WTC11 (cell line): ENCODE measurements at regions not wholly inside any gene's neighbourhood (a gene's known extent, or its start where the extent isn't known, plus 50 kb on each side); places are given as distances from the start of the nearest gene placed in this dataset.

Source experiments
- AFF4 ChIP-seq: sonication (generic); formaldehyde crosslinking; IDR thresholded peaks from 2 replicates; pipeline ENCODE4 v1.8.1; 2023; ENCODE audit warnings: mild to moderate bottlenecking, missing genetic modification reagents, borderline replicate concordance
- AR ChIP-seq: fragments of 250-450 bp; sonication (Bioruptor Pico); IDR thresholded peaks from 2 replicates; pipeline ENCODE4 v1.9.0; 2021; ENCODE audit warnings: mild to moderate bottlenecking
- ARID4B ChIP-seq: sonication (generic); formaldehyde crosslinking; IDR thresholded peaks from 2 replicates; pipeline ENCODE4 v1.8.0; 2023; ENCODE audit warnings: missing genetic modification reagents, mild to moderate bottlenecking, borderline replicate concordance
- ATF6 ChIP-seq: sonication (generic); formaldehyde crosslinking; IDR thresholded peaks from 2 replicates; pipeline ENCODE4 v1.8.1; 2023; ENCODE audit warnings: mild to moderate bottlenecking, missing genetic modification reagents
- CTCF ChIP-seq: fragments of 200-600 bp; IDR thresholded peaks from 2 replicates; pipeline ENCODE4 v1.8.0; 2022; ENCODE audit warnings: antibody characterized with exemption
- ELF4 ChIP-seq: sonication (generic); formaldehyde crosslinking; IDR thresholded peaks from 2 replicates; pipeline ENCODE4 v1.8.1; 2022; ENCODE audit warnings: low read depth, mild to moderate bottlenecking, moderate library complexity, missing genetic modification reagents
- ETV6 ChIP-seq: sonication (generic); formaldehyde crosslinking; IDR thresholded peaks from 2 replicates; pipeline ENCODE4 v1.8.1; 2022; ENCODE audit warnings: mild to moderate bottlenecking, missing genetic modification reagents
- NR2C2 ChIP-seq: sonication (generic); formaldehyde crosslinking; IDR thresholded peaks from 2 replicates; pipeline ENCODE4 v1.8.0; 2022; ENCODE audit warnings: mild to moderate bottlenecking, missing genetic modification reagents
- ZBTB21 ChIP-seq: sonication (generic); formaldehyde crosslinking; IDR thresholded peaks from 2 replicates; pipeline ENCODE4 v1.8.1; 2023; ENCODE audit warnings: mild to moderate bottlenecking, missing genetic modification reagents, borderline replicate concordance
- ZNF138 ChIP-seq: sonication (generic); formaldehyde crosslinking; conservative IDR thresholded peaks from 2 replicates; pipeline ENCODE4 v1.8.1; 2022; ENCODE audit warnings: mild to moderate bottlenecking, moderate library complexity, missing genetic modification reagents
- ZNF232 ChIP-seq: sonication (generic); formaldehyde crosslinking; IDR thresholded peaks from 2 replicates; pipeline ENCODE4 v1.8.0; 2022; ENCODE audit warnings: mild to moderate bottlenecking, missing genetic modification reagents
- ZNF281 ChIP-seq: sonication (generic); formaldehyde crosslinking; IDR thresholded peaks from 2 replicates; pipeline ENCODE4 v1.8.0; 2023; ENCODE audit warnings: mild to moderate bottlenecking, missing genetic modification reagents
- ZNF423 ChIP-seq: fragments of 250-450 bp; sonication (Bioruptor Pico); IDR thresholded peaks from 2 replicates; pipeline ENCODE4 v2.1.2; 2022; ENCODE audit warnings: mild to moderate bottlenecking, moderate library complexity
- ZNF671 ChIP-seq: fragments of 250-450 bp; sonication (Bioruptor Pico); IDR thresholded peaks from 2 replicates; pipeline ENCODE4 v1.8.0; 2021; ENCODE audit warnings: mild to moderate bottlenecking

GRCh38 chr1:220344745-220345144, 72.5 kb upstream of the RAB3GAP2 start (continued):
- TF ChIP-seq ARID4B (no peak), ELF4 (CRISPR knock-in tag) (no peak), AFF4 (no peak), ZNF671 (no peak), ZNF138 (no peak), AR (CRISPR knock-in tag) (no peak), ETV6 (CRISPR knock-in tag) (no peak), ZNF423 (no peak), ZNF232 (CRISPR knock-in tag) (no peak), NR2C2 (CRISPR knock-in tag) (no peak), ZNF281 (no peak), CTCF (no peak), ZBTB21 (no peak), ATF6 (CRISPR knock-in tag) (no peak)
